ENCODE measurements at regions not wholly inside any gene's neighbourhood (a gene's known extent, or its start where the extent isn't known, plus 50 kb on each side); places are given as distances from the start of the nearest gene placed in this dataset.

- ChIA-PET POLR2A (no interaction called here), CTCF (no interaction called here)
- H3K27ac ChIP-seq (ENCODE audit: low read depth, low read length), result no peak overlapping the region
- no peak for DNase-seq (ENCODE audit: low read depth, low spot score)
- no peak overlapping the region for H3K4me3 ChIP-seq (ENCODE audit: low read depth, low read length)
- no peak for TF ChIP-seq CTCF (IDR thresholded peaks at IDR 0.05; ENCODE audit: low read depth, low read length)
- H3K27me3 ChIP-seq (ENCODE audit: control insufficient read depth, insufficient read depth, low read length), result no peaks in the 10 kb centered on the region
- H3K9me3 ChIP-seq (ENCODE audit: control insufficient read depth, insufficient read depth, low read length), result peaks cover 52% of the 10 kb centered on the region
These were observed 295.3 kb upstream of the MKI67 start for GRCh38 chr10:128421371-128422160.

GRCh38 chr10:128422190-128422589, 296.0 kb upstream of the MKI67 start:
- H3K9me3 ChIP-seq (ENCODE audit: control insufficient read depth, insufficient read depth, low read length), result peaks cover 58% of the 10 kb centered on the region
- no peaks in the 10 kb centered on the region for H3K27me3 ChIP-seq (ENCODE audit: control insufficient read depth, insufficient read depth, low read length)
- no peak for TF ChIP-seq CTCF (IDR thresholded peaks at IDR 0.05; ENCODE audit: low read depth, low read length)
- CTCF ChIA-PET, result no interaction called here
- DNase-seq (ENCODE audit: low read depth, low spot score), result no peak
- H3K4me3 ChIP-seq (ENCODE audit: low read depth, low read length), result no peak overlapping the region
- POLR2A ChIA-PET, result no interaction called here
- no peak overlapping the region for H3K27ac ChIP-seq (ENCODE audit: low read depth, low read length)

GRCh38 chr10:128422999-128423398, 296.8 kb upstream of the MKI67 start:
- no peaks in the 10 kb centered on the region for H3K27me3 ChIP-seq (ENCODE audit: control insufficient read depth, insufficient read depth, low read length)
- no peak for DNase-seq (ENCODE audit: low read depth, low spot score)
- peaks cover 55% of the 10 kb centered on the region for H3K9me3 ChIP-seq (ENCODE audit: control insufficient read depth, insufficient read depth, low read length)
- H3K4me3 ChIP-seq (ENCODE audit: low read depth, low read length), result no peak overlapping the region
- CTCF ChIA-PET, result no interaction called here
- POLR2A ChIA-PET, result no interaction called here
- TF ChIP-seq CTCF (IDR thresholded peaks at IDR 0.05; ENCODE audit: low read depth, low read length), result no peak
- no peak overlapping the region for H3K27ac ChIP-seq (ENCODE audit: low read depth, low read length)

GRCh38 chr10:128429321-128429720, 303.1 kb upstream of the MKI67 start:
- H3K27ac ChIP-seq (ENCODE audit: low read depth, low read length), result no peak overlapping the region
- ChIA-PET CTCF (no interaction called here), POLR2A (no interaction called here)
- no peak overlapping the region for H3K4me3 ChIP-seq (ENCODE audit: low read depth, low read length)
- no peak for TF ChIP-seq CTCF (IDR thresholded peaks at IDR 0.05; ENCODE audit: low read depth, low read length)
- no peaks in the 10 kb centered on the region for H3K27me3 ChIP-seq (ENCODE audit: control insufficient read depth, insufficient read depth, low read length)
- DNase-seq (ENCODE audit: low read depth, low spot score), result no peak
- peaks cover 70% of the 10 kb centered on the region for H3K9me3 ChIP-seq (ENCODE audit: control insufficient read depth, insufficient read depth, low read length)

- H3K4me3 ChIP-seq (ENCODE audit: low read depth, low read length), result no peak overlapping the region
- ChIA-PET POLR2A (no interaction called here), CTCF (no interaction called here)
- H3K27ac ChIP-seq (ENCODE audit: low read depth, low read length), result no peak overlapping the region
- no peak for DNase-seq (ENCODE audit: low read depth, low spot score)
- no peak for TF ChIP-seq CTCF (IDR thresholded peaks at IDR 0.05; ENCODE audit: low read depth, low read length)
- H3K9me3 ChIP-seq (ENCODE audit: control insufficient read depth, insufficient read depth, low read length), result peaks cover 70% of the 10 kb centered on the region
- no peaks in the 10 kb centered on the region for H3K27me3 ChIP-seq (ENCODE audit: control insufficient read depth, insufficient read depth, low read length)
These were observed 303.8 kb upstream of the MKI67 start for GRCh38 chr10:128429835-128430513.
